Common myeloid progenitor, CD34-positive (primary cell): ENCODE measurements at regions not wholly inside any gene's neighbourhood (a gene's known extent, or its start where the extent isn't known, plus 50 kb on each side); places are given as distances from the start of the nearest gene placed in this dataset.

Experiments
- CTCF ChIA-PET: fragments of 350-600 bp; sonication (Branson Sonifier 250); formaldehyde crosslinking; loops from one replicate; lab custom pipeline; 2021; ENCODE audit warnings: antibody characterized with exemption; lab: Charles Lee
- POLR2A ChIA-PET: fragments of 350-600 bp; sonication (Branson Sonifier 250); formaldehyde crosslinking; loops from one replicate; lab custom pipeline; 2021; ENCODE audit warnings: antibody characterized with exemption; lab: Charles Lee
- DNase-seq, 3 donors: peaks; one replicate each; pipeline versions ENCODE4 v3.0.0 to v3.0.0-alpha.2; 2013
- H3K27ac ChIP-seq, 2 experiments: 1 replicate in 1 of 2; 2 replicates in 1 of 2; pipeline ENCODE4 v1.7.0; 2013; ENCODE audit warnings: inconsistent platforms in 2 of 2, low read length in 2 of 2, mild to moderate bottlenecking in 2 of 2, low read depth in 1 of 2, moderate library complexity in 1 of 2; ENCODE audit not compliant: severe bottlenecking in 2 of 2, insufficient read depth in 1 of 2, poor library complexity in 1 of 2
- H3K27me3 ChIP-seq, 5 experiments: replicated peaks in 2 of 5; 1 replicate in 3 of 5; 2 replicates in 2 of 5; pipeline versions ENCODE4 v1.6.1 to v1.7.0; 2013; ENCODE audit warnings: low read length in 4 of 5, mild to moderate bottlenecking in 2 of 5, moderate library complexity in 2 of 5, inconsistent platforms in 1 of 5; ENCODE audit not compliant: insufficient read depth in 5 of 5, control insufficient read depth in 4 of 5
- H3K36me3 ChIP-seq, 4 experiments: 1 replicate in 2 of 4; 2 replicates in 2 of 4; pipeline versions ENCODE4 v1.6.1 to v1.7.0; 2013; ENCODE audit warnings: low read length in 3 of 4, control low read depth in 1 of 4, mild to moderate bottlenecking in 1 of 4; ENCODE audit not compliant: control insufficient read depth in 4 of 4, insufficient read depth in 4 of 4
- H3K4me1 ChIP-seq, 4 experiments: 1 replicate in 3 of 4; 2 replicates in 1 of 4; pipeline versions ENCODE4 v1.6.1 to v1.7.1; 2013; ENCODE audit warnings: low read length in 3 of 4, mild to moderate bottlenecking in 3 of 4, control low read depth in 1 of 4, inconsistent platforms in 1 of 4, moderate library complexity in 1 of 4; ENCODE audit not compliant: control insufficient read depth in 4 of 4, insufficient read depth in 4 of 4; ENCODE audit errors: control extremely low read depth in 1 of 4
- H3K4me3 ChIP-seq, 7 experiments: 1 replicate in 4 of 7; 2 replicates in 3 of 7; pipeline versions ENCODE4 v1.5.1 to v1.7.0; 2013; ENCODE audit warnings: mild to moderate bottlenecking in 7 of 7, low read length in 6 of 7, moderate library complexity in 6 of 7, inconsistent platforms in 2 of 7, low read depth in 2 of 7, control low read depth in 1 of 7; ENCODE audit not compliant: insufficient read depth in 4 of 7, control insufficient read depth in 1 of 7; ENCODE audit errors: extremely low read depth in 1 of 7
- H3K9me3 ChIP-seq, 5 experiments: 1 replicate in 4 of 5; 2 replicates in 1 of 5; pipeline versions ENCODE4 v1.6.1 to v1.7.1; 2013; ENCODE audit warnings: low read length in 4 of 5, mild to moderate bottlenecking in 2 of 5, inconsistent platforms in 1 of 5, low read depth in 1 of 5, moderate library complexity in 1 of 5; ENCODE audit not compliant: control insufficient read depth in 4 of 5, insufficient read depth in 2 of 5; ENCODE audit errors: control extremely low read depth in 1 of 5
- WGBS: methylation state at CpG from one replicate; pipeline ENCODE4 v1.1.5; 2013; ENCODE audit not compliant: insufficient coverage; 5-methylcytosine and 5-hydroxymethylcytosine counted together

DNA sequence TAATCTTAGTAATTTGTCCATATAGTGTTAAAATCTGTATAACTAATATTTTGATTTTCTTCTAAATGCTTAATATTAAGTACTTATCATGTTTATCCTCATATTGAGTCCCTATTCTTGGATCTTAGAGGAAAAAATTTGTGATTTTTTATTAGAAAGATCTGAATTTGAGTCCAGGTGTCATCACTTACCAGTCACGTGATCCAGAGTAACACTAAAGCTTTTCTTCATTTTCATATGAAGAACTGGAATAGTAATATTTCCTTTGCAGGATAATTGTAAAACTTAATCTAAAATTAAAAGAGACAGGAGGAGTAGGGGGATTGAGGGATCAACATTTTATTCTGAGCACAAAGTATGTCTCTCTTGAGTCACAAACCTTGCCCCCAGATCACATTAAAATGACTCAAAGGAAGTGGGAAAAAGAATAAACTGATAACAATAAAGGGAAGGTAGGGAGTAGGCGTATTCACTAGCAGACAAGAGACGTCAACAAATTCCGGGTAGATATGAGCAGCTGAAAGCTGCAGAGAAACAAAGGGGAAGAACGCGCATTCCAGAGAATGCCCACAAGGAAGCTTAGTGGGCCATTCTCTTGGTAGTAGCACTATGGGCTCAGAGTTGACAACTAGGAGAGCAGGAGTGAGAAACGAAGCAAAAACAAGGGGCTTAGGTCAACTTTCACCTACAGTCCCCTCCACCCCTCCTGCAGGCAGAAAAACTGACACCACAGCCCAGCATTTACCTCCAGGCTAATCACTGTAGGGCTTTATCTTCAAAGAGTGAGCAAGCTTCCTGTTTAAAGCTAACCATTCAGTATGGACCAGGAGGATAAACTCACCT is 123.1 kb downstream of the SPRY2 start:
- 93% methylated on average over 4 of the region's 7 CpGs for WGBS
- POLR2A ChIA-PET, result no interaction called here
- Histone ChIP-seq H3K36me3 (no peaks in the 10 kb centered on the region), H3K4me1 (no peaks in the 10 kb centered on the region), H3K27ac (no peak overlapping the region), H3K9me3 (no peaks in the 10 kb centered on the region), H3K27me3 (no peaks in the 10 kb centered on the region), H3K4me3 (peak overlapping the region in 1 of 7 experiments; percentile 14)
- CTCF ChIA-PET, result interaction anchor here (1.4 kb wide), 1 partner anchor 11 kb away, joined by 3 read pairs; no protein-coding TSS in a partner anchor
- DNase-seq, result no peak

DNA sequence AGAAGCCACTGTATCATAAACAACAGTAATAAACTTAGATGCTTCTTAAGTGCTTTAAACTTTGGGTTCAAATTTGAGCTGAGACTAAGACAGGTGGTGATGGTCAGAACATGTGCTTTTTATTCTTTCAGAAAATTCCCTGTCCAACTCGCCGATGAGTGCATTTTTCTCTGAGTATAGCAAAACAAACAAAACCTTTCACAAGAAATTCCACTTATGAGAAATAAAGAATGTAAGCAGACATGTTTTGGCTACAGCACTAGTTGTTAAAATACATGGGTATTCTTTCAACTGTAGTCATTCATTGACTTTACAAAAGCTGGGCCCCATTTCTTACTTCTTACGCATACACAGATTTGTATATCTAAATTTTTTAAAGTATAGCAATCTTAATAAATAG is 125.6 kb downstream of the SPRY2 start:
- no peaks in the 10 kb centered on the region for H3K4me1 ChIP-seq
- no peaks in the 10 kb centered on the region for H3K9me3 ChIP-seq
- no peaks in the 10 kb centered on the region for H3K36me3 ChIP-seq
- no peak overlapping the region for H3K27ac ChIP-seq
- no peak overlapping the region for H3K4me3 ChIP-seq
- H3K27me3 ChIP-seq, result no peaks in the 10 kb centered on the region
- DNase-seq, result no peak
- no CpG with 5 or more reads among the region's 3 CpGs for WGBS
- POLR2A ChIA-PET, result no interaction called here
- CTCF ChIA-PET, result no interaction called here

GRCh38 chr13:80214521-80214991 is 126.4 kb downstream of the SPRY2 start:
- 100% methylated on average over 2 of the region's 2 CpGs for WGBS
- ChIA-PET POLR2A (no interaction called here), CTCF (no interaction called here)

GRCh38 chr13:80214050-80214449 is 126.9 kb downstream of the SPRY2 start:
- no CpG with 5 or more reads among the region's 2 CpGs for WGBS
- ChIA-PET POLR2A (no interaction called here), CTCF (no interaction called here)
- no peak overlapping the region for H3K4me3 ChIP-seq
- no peak overlapping the region for H3K27ac ChIP-seq
- H3K4me1 ChIP-seq, result no peaks in the 10 kb centered on the region
- no peaks in the 10 kb centered on the region for H3K9me3 ChIP-seq
- H3K36me3 ChIP-seq, result no peaks in the 10 kb centered on the region
- no peak for DNase-seq
- no peaks in the 10 kb centered on the region for H3K27me3 ChIP-seq

More at GRCh38 chr13:80214521-80214991, 126.4 kb downstream of the SPRY2 start:
- Histone ChIP-seq H3K27me3 (no peaks in the 10 kb centered on the region), H3K9me3 (no peaks in the 10 kb centered on the region), H3K27ac (no peak overlapping the region), H3K36me3 (no peaks in the 10 kb centered on the region), H3K4me3 (no peak overlapping the region), H3K4me1 (no peaks in the 10 kb centered on the region)
- no peak for DNase-seq

DNA sequence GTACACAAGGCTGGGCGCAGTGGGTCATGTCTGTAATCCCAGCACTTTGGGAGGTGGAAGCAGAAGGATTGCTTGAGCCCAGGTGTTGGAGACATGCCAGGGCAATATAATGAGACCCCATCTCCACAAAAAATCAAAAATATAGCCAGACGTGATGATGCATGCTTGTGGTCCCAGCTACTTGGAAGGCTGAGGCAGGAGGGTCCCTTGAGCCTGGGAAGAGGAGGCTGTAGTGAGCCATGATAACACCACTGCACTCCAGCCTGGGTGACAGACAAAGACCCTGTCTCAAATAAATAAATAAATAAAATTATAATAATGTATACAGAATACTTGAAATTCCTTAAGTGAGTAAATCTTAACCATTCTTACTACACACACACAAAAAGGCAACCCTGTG is 127.7 kb downstream of the SPRY2 start:
- Histone ChIP-seq H3K4me1 (no peaks in the 10 kb centered on the region), H3K4me3 (no peak overlapping the region), H3K36me3 (no peaks in the 10 kb centered on the region), H3K9me3 (no peaks in the 10 kb centered on the region), H3K27ac (no peak overlapping the region), H3K27me3 (no peaks in the 10 kb centered on the region)
- DNase-seq, result no peak
- POLR2A ChIA-PET, result no interaction called here
- 100% methylated on average over 1 of the region's 2 CpGs for WGBS
- CTCF ChIA-PET, result no interaction called here

DNA sequence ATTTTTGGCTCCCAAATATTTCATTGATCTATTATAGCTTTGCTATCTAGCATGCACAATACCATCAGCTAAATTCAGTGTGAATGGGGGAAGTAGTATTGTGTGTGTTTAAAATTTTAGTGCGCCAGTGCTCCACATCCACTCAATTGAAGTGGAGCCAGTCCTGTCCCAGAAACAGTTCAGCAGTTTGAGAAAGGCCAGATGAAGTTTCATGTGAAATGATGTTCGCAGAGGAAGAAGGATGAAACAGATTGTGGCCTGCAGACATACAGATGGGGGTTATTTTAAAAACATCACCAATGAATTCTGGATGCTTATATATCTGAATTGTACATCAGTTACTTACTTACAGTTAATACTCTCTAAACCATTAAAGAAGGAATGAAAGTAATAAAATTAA is 129.4 kb downstream of the SPRY2 start:
- H3K27me3 ChIP-seq, result no peaks in the 10 kb centered on the region
- no peak overlapping the region for H3K4me3 ChIP-seq
- CTCF ChIA-PET, result no interaction called here
- 100% methylated on average over 1 of the region's 2 CpGs for WGBS
- no peaks in the 10 kb centered on the region for H3K36me3 ChIP-seq
- POLR2A ChIA-PET, result no interaction called here
- no peaks in the 10 kb centered on the region for H3K4me1 ChIP-seq
- H3K9me3 ChIP-seq, result no peaks in the 10 kb centered on the region
- H3K27ac ChIP-seq, result no peak overlapping the region
- no peak for DNase-seq

DNA sequence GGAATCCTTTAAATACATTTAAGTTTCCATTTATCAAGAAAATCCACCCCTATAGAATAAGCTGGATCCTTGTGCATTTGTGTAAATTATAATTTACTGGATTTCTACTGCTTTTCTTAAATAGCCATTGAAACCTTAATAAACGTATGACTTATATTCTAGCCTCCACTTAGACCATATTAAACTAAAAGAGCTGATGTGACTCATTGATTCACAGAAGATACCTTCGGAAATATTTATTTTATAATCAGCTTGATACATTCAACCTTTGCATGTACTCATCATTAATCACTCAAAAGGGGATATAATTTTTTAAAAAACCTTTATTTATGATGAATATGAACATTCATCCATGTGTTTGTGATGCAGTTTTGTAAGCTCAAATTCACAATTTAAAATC is 136.3 kb downstream of the SPRY2 start:
- ChIA-PET POLR2A (no interaction called here), CTCF (no interaction called here)
- Histone ChIP-seq H3K4me3 (no peak overlapping the region), H3K27me3 (no peaks in the 10 kb centered on the region), H3K9me3 (no peaks in the 10 kb centered on the region), H3K36me3 (no peaks in the 10 kb centered on the region), H3K27ac (no peak overlapping the region), H3K4me1 (no peaks in the 10 kb centered on the region)
- WGBS, result no CpG with 5 or more reads among the region's 2 CpGs
- no peak for DNase-seq
